GM23338 (cell line): ENCODE measurements at regions not wholly inside any gene's neighbourhood (a gene's known extent, or its start where the extent isn't known, plus 50 kb on each side); places are given as distances from the start of the nearest gene placed in this dataset.
A peak's percentile ranks its signal among the peaks of the same experiment; 100 is the strongest.

Experiments used
- ATAC-seq: fragments of 200-7000 bp; cut with Tn5 transposase; 3 replicates; pipeline ENCODE4 v1.9.1; 2020
- DNase-seq: peaks from one replicate; pipeline ENCODE4 v3.0.0-alpha.2; 2015; ENCODE audit warnings: low spot score
- H2AFZ ChIP-seq: fragments of 200-600 bp; sonication (generic); 2 replicates; pipeline ENCODE4 v1.8.0; 2016; ENCODE audit warnings: antibody characterized with exemption, mild to moderate bottlenecking, moderate library complexity
- H3F3A ChIP-seq: fragments of 200-600 bp; sonication (generic); replicated peaks from 2 replicates; pipeline ENCODE4 v1.8.0; 2017; ENCODE audit warnings: antibody characterized with exemption, mixed run types, low read depth
- H3K27ac ChIP-seq: fragments of 200-600 bp; sonication (generic); 2 replicates; pipeline ENCODE4 v1.6.1; 2016; ENCODE audit warnings: low read depth
- H3K27me3 ChIP-seq: fragments of 200-600 bp; sonication (generic); 2 replicates; pipeline ENCODE4 v1.8.0; 2016; ENCODE audit warnings: mild to moderate bottlenecking, mixed run types, moderate library complexity; ENCODE audit not compliant: insufficient read depth
- H3K36me3 ChIP-seq: fragments of 200-600 bp; sonication (generic); 2 replicates; pipeline ENCODE4 v1.8.0; 2016; ENCODE audit warnings: mild to moderate bottlenecking; ENCODE audit not compliant: insufficient read depth
- H3K4me1 ChIP-seq: fragments of 200-600 bp; sonication (generic); 2 replicates; pipeline ENCODE4 v1.8.0; 2016; ENCODE audit warnings: mild to moderate bottlenecking, moderate library complexity; ENCODE audit not compliant: insufficient read depth
- H3K4me2 ChIP-seq: fragments of 200-600 bp; sonication (generic); 2 replicates; pipeline ENCODE4 v1.7.1; 2017; ENCODE audit warnings: mixed run types
- H3K4me3 ChIP-seq: fragments of 200-600 bp; sonication (generic); 2 replicates; pipeline ENCODE4 v1.6.1; 2016; ENCODE audit warnings: mixed run types
- H3K79me2 ChIP-seq: fragments of 200-600 bp; sonication (generic); replicated peaks from 2 replicates; pipeline ENCODE4 v1.8.0; 2017; ENCODE audit warnings: mild to moderate bottlenecking; ENCODE audit not compliant: insufficient read depth
- H3K9me2 ChIP-seq: fragments of 200-600 bp; sonication (generic); 2 replicates; pipeline ENCODE4 v1.8.0; 2017; ENCODE audit not compliant: insufficient read depth
- H4K20me1 ChIP-seq: fragments of 200-600 bp; sonication (generic); replicated peaks from 2 replicates; pipeline ENCODE4 v1.8.0; 2017; ENCODE audit warnings: mild to moderate bottlenecking; ENCODE audit not compliant: insufficient read depth
- H3K27ac Mint-ChIP-seq: 2 replicates; pipeline ENCODE4 v1.8.0; 2020; ENCODE audit warnings: inconsistent platforms, mild to moderate bottlenecking, moderate library complexity, mixed read lengths
- H3K27me3 Mint-ChIP-seq: 3 replicates; pipeline ENCODE4 v1.8.0; 2022; ENCODE audit warnings: low read depth, mild to moderate bottlenecking, moderate library complexity, mixed read lengths, inconsistent platforms; ENCODE audit not compliant: insufficient read depth, poor library complexity
- H3K36me3 Mint-ChIP-seq: 3 replicates; pipeline ENCODE4 v1.8.0; 2021; ENCODE audit warnings: low read depth, mild to moderate bottlenecking, inconsistent platforms, moderate library complexity, mixed read lengths
- H3K4me1 Mint-ChIP-seq: 3 replicates; pipeline ENCODE4 v1.8.0; 2020; ENCODE audit warnings: mild to moderate bottlenecking, inconsistent platforms, mixed read lengths
- H3K4me3 Mint-ChIP-seq: 3 replicates; pipeline ENCODE4 v1.8.0; 2021; ENCODE audit warnings: moderate library complexity, mild to moderate bottlenecking, inconsistent platforms, mixed read lengths
- H3K9me3 Mint-ChIP-seq: 3 replicates; pipeline ENCODE4 v1.8.0; 2020; ENCODE audit warnings: moderate library complexity, mild to moderate bottlenecking, inconsistent platforms, mixed read lengths
- CREB1 ChIP-seq: fragments of 250-450 bp; sonication (Bioruptor Pico); IDR thresholded peaks from 2 replicates; pipeline ENCODE4 v1.5.0; 2020; ENCODE audit warnings: low read depth, mild to moderate bottlenecking, moderate library complexity
- CTCF ChIP-seq, 2 experiments: fragments of 200-600 bp in 1 of 2; sonication (generic) in 1 of 2; conservative IDR thresholded peaks; 2 replicates each; pipeline versions ENCODE4 v1.5.1 to v1.6.1; 2016 to 2017; ENCODE audit warnings: antibody characterized with exemption in 2 of 2, low read depth in 2 of 2, mild to moderate bottlenecking in 2 of 2, moderate library complexity in 1 of 2
- ETS1 ChIP-seq: IDR thresholded peaks from 2 replicates; pipeline ENCODE4 v1.6.1; 2016; ENCODE audit warnings: antibody characterized with exemption
- EZH2 ChIP-seq: fragments of 200-600 bp; sonication (generic); IDR thresholded peaks from one replicate; pipeline ENCODE4 v1.8.0; 2017; ENCODE audit warnings: antibody characterized with exemption, mild to moderate bottlenecking, low read depth; ENCODE audit not compliant: unreplicated experiment
- EZH2phosphoT487 ChIP-seq: fragments of 200-600 bp; sonication (generic); IDR thresholded peaks from one replicate; pipeline ENCODE4 v1.8.1; 2018; ENCODE audit warnings: antibody characterized with exemption; ENCODE audit not compliant: unreplicated experiment
- POLR2AphosphoS5 ChIP-seq: IDR thresholded peaks from 2 replicates; pipeline ENCODE4 v1.6.1; 2016; ENCODE audit warnings: antibody characterized with exemption, low read depth
- REST ChIP-seq: IDR thresholded peaks from one replicate; pipeline ENCODE4 v1.6.1; 2018; ENCODE audit warnings: antibody characterized with exemption; ENCODE audit not compliant: unreplicated experiment
- ZNF114 ChIP-seq: fragments of 250-450 bp; sonication (Bioruptor Pico); IDR thresholded peaks from 2 replicates; pipeline ENCODE4 v1.5.0; 2020; ENCODE audit warnings: mild to moderate bottlenecking, moderate library complexity
- ZNF331 ChIP-seq: fragments of 250-450 bp; sonication (Bioruptor Pico); IDR thresholded peaks from 2 replicates; pipeline ENCODE4 v1.5.0; 2020; ENCODE audit warnings: low read depth, mild to moderate bottlenecking, moderate library complexity
- ZNF462 ChIP-seq: fragments of 250-450 bp; sonication (Bioruptor Pico); IDR thresholded peaks from 2 replicates; pipeline ENCODE4 v1.5.0; 2020; ENCODE audit warnings: mild to moderate bottlenecking, moderate library complexity

GRCh38 chr2:34447097-34447496 is 848.0 kb upstream of the FAM98A start:
- H3K36me3 ChIP-seq: peaks cover 4% of the 10 kb centered on the region; the same call in 1 of the 2 replicates
- TF ChIP-seq CTCF (conservative IDR thresholded peaks at IDR 0.05; ENCODE audit: low read depth in 2 of 2) (0 out of 4 replicates have a peak, but pooled peaks of 1 of the 2 experiments have one; percentile 12), EZH2phosphoT487 (no peak), EZH2 (no peak), REST (no peak), ZNF114 (CRISPR knock-in tag) (peak; percentile 95; the same call in 1 of the 2 replicates), CREB1 (CRISPR knock-in tag) (0 out of 2 replicates have a peak, but pooled peaks have one; percentile 49), POLR2AphosphoS5 (no peak), ZNF331 (CRISPR knock-in tag) (no peak), ZNF462 (CRISPR knock-in tag) (peak; percentile 100), ETS1 (no peak)
- DNase-seq: peak; percentile 90
- Mint-ChIP-seq H3K4me3 (no peak overlapping the region), H3K36me3 (peaks cover 44% of the 10 kb centered on the region), H3K4me1 (peaks cover 31% of the 10 kb centered on the region), H3K27ac (peak overlapping the region; percentile 77), H3K27me3 (peaks cover 2% of the 10 kb centered on the region), H3K9me3 (peaks cover 37% of the 10 kb centered on the region)
- peaks cover 21% of the 10 kb centered on the region for H3K4me1 ChIP-seq
- H3K9me2 ChIP-seq: no peaks in the 10 kb centered on the region; the same call in 1 of the 2 replicates
- peak overlapping the region; percentile 6 for H3K4me2 ChIP-seq
- ATAC-seq: peak; percentile 94
- peak overlapping the region; percentile 86 for H3K27ac ChIP-seq
- H4K20me1 ChIP-seq: no peaks in the 10 kb centered on the region
- no peaks in the 10 kb centered on the region for H3K27me3 ChIP-seq
- no peaks in the 10 kb centered on the region for H3K79me2 ChIP-seq
- no peak overlapping the region for H2AFZ ChIP-seq
- peaks cover 6% of the 10 kb centered on the region for H3F3A ChIP-seq
- H3K4me3 ChIP-seq: no peak overlapping the region
